Caco-2 (cell line): ENCODE measurements at regions not wholly inside any gene's neighbourhood (a gene's known extent, or its start where the extent isn't known, plus 50 kb on each side); places are given as distances from the start of the nearest gene placed in this dataset.
"Not testable (repeated sequence)": the region's sequence is repeated elsewhere in the genome, so short reads cannot be mapped to it uniquely, and the experiment has no call there.

Experiments
- BruUV-seq: library from RNA; stranded (reverse); fragments of 400-500 nt; replicated peaks from 2 replicates; lab custom pipeline; 2021; lab: Mats Ljungman, UMichigan
- CTCF ChIA-PET: fragments of 300-600 bp; sonication (Branson Sonifier 250); formaldehyde crosslinking; loops from one replicate; lab custom pipeline; 2022; ENCODE audit warnings: antibody characterized with exemption; lab: Charles Lee
- POLR2A ChIA-PET: fragments of 300-600 bp; sonication (Branson Sonifier 250); formaldehyde crosslinking; loops from one replicate; lab custom pipeline; 2022; ENCODE audit warnings: antibody characterized with exemption; lab: Charles Lee
- DNase-seq, 2 experiments: peaks; one replicate each; pipeline versions ENCODE4 v3.0.0 to v3.0.0-alpha.2; 2020 to 2022
- H3K27me3 ChIP-seq: replicated peaks from 2 replicates; pipeline ENCODE4 v1.6.0; 2011; ENCODE audit warnings: low read length; ENCODE audit not compliant: control insufficient read depth, insufficient read depth
- H3K36me3 ChIP-seq: 2 replicates; pipeline ENCODE4 v1.5.1; 2011; ENCODE audit warnings: low read length; ENCODE audit not compliant: control insufficient read depth, insufficient read depth
- H3K4me1 ChIP-seq: fragments of 250-450 bp; sonication (Bioruptor Pico); 2 replicates; pipeline ENCODE4 v1.5.1; 2020; ENCODE audit warnings: mild to moderate bottlenecking
- H3K4me3 ChIP-seq: 2 replicates; pipeline ENCODE4 v1.5.1; 2011; ENCODE audit warnings: low read depth, mild to moderate bottlenecking, control low read depth, low read length
- H3K9me3 ChIP-seq: fragments of 250-450 bp; sonication (Bioruptor Pico); 2 replicates; pipeline ENCODE4 v1.5.1; 2020; ENCODE audit warnings: mild to moderate bottlenecking, moderate library complexity
- H3K27ac Mint-ChIP-seq: one replicate; pipeline ENCODE4 v1.8.0; 2022; ENCODE audit warnings: mixed read lengths; ENCODE audit not compliant: unreplicated experiment
- H3K27me3 Mint-ChIP-seq: one replicate; pipeline ENCODE4 v1.8.0; 2022; ENCODE audit warnings: mixed read lengths; ENCODE audit not compliant: insufficient read depth, unreplicated experiment
- H3K36me3 Mint-ChIP-seq: one replicate; pipeline ENCODE4 v1.8.0; 2022; ENCODE audit warnings: mild to moderate bottlenecking, mixed read lengths; ENCODE audit not compliant: insufficient read depth, unreplicated experiment
- H3K4me1 Mint-ChIP-seq: one replicate; pipeline ENCODE4 v1.8.0; 2022; ENCODE audit warnings: low read depth, mixed read lengths; ENCODE audit not compliant: unreplicated experiment
- H3K4me3 Mint-ChIP-seq: one replicate; pipeline ENCODE4 v1.8.0; 2022; ENCODE audit warnings: mild to moderate bottlenecking, moderate library complexity, mixed read lengths; ENCODE audit not compliant: unreplicated experiment
- H3K9me3 Mint-ChIP-seq: one replicate; pipeline ENCODE4 v1.8.0; 2022; ENCODE audit warnings: mixed read lengths; ENCODE audit not compliant: unreplicated experiment
- intact Hi-C: fragments of 100-400 bp; cut with micrococcal nuclease; formaldehyde crosslinking; loops from one replicate; pipeline ENCODE4 v1.10.0; 2022; ENCODE audit not compliant: unreplicated experiment
- TF ChIP-seq, protein P1 (sequence below), 2 experiments: fragments of 200-600 bp in 1 of 2; IDR thresholded peaks; 1 replicate in 1 of 2; 2 replicates in 1 of 2; pipeline versions ENCODE4 v1.5.1 to v1.8.0; 2011 to 2022; ENCODE audit warnings: antibody characterized with exemption in 1 of 2, control low read depth in 1 of 2, inconsistent platforms in 1 of 2, low read depth in 1 of 2, low read length in 1 of 2, mild to moderate bottlenecking in 1 of 2, moderate library complexity in 1 of 2; ENCODE audit not compliant: insufficient read depth in 1 of 2, severe bottlenecking in 1 of 2, unreplicated experiment in 1 of 2

DNA sequence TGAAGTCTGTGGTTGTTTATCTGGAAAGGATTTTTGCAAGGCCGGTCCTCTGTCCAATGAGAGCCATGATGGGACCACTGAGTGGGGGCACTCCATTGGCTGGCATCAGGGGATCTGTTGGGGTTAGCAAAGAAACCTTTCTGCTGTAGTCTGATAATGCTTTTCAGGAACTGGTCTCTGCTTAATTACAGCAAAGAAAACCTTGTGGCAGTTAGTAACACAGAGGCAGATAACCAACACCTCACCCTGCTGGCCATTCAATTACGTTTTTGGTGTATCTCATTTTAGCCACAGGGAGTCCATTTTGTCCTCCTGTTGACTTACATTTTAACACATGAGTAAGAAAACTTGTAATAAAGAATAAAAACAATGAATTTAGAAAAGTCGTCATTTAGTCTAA is 629.3 kb upstream of the MDGA2 start:
- Histone ChIP-seq H3K9me3 (no peaks in the 10 kb centered on the region), H3K4me3 (no peak overlapping the region), H3K4me1 (no peaks in the 10 kb centered on the region), H3K36me3 (no peaks in the 10 kb centered on the region), H3K27me3 (no peaks in the 10 kb centered on the region)
- Mint-ChIP-seq H3K9me3 (no peaks in the 10 kb centered on the region), H3K27ac (no peak overlapping the region), H3K27me3 (peaks cover 3% of the 10 kb centered on the region), H3K4me3 (no peak overlapping the region), H3K36me3 (no peaks in the 10 kb centered on the region), H3K4me1 (no peaks in the 10 kb centered on the region)
- intact Hi-C loops, result no loop called here
- DNase-seq, result no peak
- BruUV-seq, result no TSS peak
- ChIA-PET CTCF (no interaction called here), POLR2A (no interaction called here)
- TF ChIP-seq, protein P1, sequence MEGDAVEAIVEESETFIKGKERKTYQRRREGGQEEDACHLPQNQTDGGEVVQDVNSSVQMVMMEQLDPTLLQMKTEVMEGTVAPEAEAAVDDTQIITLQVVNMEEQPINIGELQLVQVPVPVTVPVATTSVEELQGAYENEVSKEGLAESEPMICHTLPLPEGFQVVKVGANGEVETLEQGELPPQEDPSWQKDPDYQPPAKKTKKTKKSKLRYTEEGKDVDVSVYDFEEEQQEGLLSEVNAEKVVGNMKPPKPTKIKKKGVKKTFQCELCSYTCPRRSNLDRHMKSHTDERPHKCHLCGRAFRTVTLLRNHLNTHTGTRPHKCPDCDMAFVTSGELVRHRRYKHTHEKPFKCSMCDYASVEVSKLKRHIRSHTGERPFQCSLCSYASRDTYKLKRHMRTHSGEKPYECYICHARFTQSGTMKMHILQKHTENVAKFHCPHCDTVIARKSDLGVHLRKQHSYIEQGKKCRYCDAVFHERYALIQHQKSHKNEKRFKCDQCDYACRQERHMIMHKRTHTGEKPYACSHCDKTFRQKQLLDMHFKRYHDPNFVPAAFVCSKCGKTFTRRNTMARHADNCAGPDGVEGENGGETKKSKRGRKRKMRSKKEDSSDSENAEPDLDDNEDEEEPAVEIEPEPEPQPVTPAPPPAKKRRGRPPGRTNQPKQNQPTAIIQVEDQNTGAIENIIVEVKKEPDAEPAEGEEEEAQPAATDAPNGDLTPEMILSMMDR (IDR thresholded peaks at IDR 0.05; ENCODE audit: insufficient read depth in 1 of 2, low read depth in 1 of 2, low read length in 1 of 2, severe bottlenecking in 1 of 2, unreplicated experiment in 1 of 2), result no peak

DNA sequence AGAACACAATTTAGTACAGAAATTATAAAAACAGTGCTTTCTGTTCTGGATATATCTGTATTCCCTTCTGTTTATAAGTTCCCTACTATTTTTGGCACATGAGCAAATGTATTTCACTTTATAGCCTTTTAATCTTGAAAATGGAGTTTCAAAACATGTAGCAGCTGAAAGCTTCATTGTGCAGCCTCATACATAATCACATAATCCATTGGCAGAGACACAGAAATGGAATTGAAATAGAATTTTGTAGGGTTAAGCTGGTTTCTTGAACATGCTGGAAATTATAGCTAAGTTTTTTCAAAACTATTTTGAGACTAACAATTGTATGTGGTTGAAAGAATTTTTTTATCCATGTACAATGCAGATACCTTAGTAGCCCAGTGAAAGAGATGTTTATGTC is 614.3 kb upstream of the MDGA2 start:
- TF ChIP-seq, protein P1 (IDR thresholded peaks at IDR 0.05; ENCODE audit: insufficient read depth in 1 of 2, low read depth in 1 of 2, low read length in 1 of 2, severe bottlenecking in 1 of 2, unreplicated experiment in 1 of 2), result no peak
- ChIA-PET POLR2A (no interaction called here), CTCF (no interaction called here)
- no peak overlapping the region for H3K4me3 ChIP-seq
- BruUV-seq, result no TSS peak
- H3K27me3 Mint-ChIP-seq, result no peaks in the 10 kb centered on the region
- no peak overlapping the region for H3K4me3 Mint-ChIP-seq
- no peak overlapping the region for H3K27ac Mint-ChIP-seq
- no peaks in the 10 kb centered on the region for H3K27me3 ChIP-seq
- no peaks in the 10 kb centered on the region for H3K36me3 ChIP-seq
- DNase-seq, result no peak
- no peaks in the 10 kb centered on the region for H3K9me3 Mint-ChIP-seq
- intact Hi-C loops, result no loop called here
- H3K4me1 Mint-ChIP-seq, result no peaks in the 10 kb centered on the region
- H3K36me3 Mint-ChIP-seq, result no peaks in the 10 kb centered on the region
- H3K4me1 ChIP-seq, result no peaks in the 10 kb centered on the region
- no peaks in the 10 kb centered on the region for H3K9me3 ChIP-seq

DNA sequence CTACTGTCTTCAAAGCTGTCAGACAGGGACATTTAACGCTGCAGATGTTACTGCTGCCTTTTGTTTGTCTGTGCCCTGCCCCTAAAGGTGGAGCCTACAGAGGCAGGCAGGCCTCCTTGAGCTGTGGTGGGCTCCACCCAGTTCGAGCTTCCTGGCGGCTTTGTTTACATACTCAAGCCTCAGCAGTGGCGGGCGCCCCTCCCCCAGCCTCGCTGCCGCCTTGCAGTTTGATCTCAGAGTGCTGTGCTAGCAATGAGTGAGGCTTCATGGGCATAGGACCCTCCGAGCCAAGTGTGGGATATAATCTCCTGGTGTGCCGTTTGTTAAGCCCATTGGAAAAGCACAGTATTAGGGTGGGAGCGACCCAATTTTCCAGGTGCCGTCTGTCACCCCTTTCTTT is 609.8 kb upstream of the MDGA2 start:
- DNase-seq, result peak in 1 of 2 experiments; percentile 31
- H3K4me3 ChIP-seq, H3K27me3 Mint-ChIP-seq, H3K9me3 Mint-ChIP-seq, H3K36me3 ChIP-seq, POLR2A ChIA-PET, H3K36me3 Mint-ChIP-seq, BruUV-seq, H3K27me3 ChIP-seq, H3K27ac Mint-ChIP-seq, H3K4me3 Mint-ChIP-seq, H3K4me1 ChIP-seq, CTCF ChIA-PET, H3K4me1 Mint-ChIP-seq, H3K9me3 ChIP-seq, intact Hi-C loops: not testable (repeated sequence)

DNA sequence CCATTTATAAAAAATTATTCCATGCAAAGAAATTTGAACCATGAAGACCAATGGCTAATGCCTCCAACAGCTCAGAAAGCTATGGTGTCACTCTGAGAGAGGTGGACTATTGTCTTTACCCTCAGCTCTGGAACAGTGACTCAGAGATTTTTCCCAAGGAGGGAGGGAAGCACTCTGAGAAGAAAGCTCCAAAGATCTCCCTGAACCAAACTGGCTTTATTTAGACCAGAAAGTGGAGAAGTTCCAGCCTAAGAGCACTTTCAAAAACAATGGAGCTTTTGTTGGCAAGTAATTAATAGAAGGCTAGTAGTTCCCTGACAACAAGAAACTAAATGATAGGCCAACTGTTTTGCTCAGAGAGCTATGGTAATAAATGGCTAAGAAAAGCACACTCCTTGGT is 599.9 kb upstream of the MDGA2 start:
- Mint-ChIP-seq H3K9me3 (no peaks in the 10 kb centered on the region), H3K4me3 (no peak overlapping the region), H3K4me1 (no peaks in the 10 kb centered on the region), H3K27me3 (no peaks in the 10 kb centered on the region), H3K36me3 (no peaks in the 10 kb centered on the region), H3K27ac (no peak overlapping the region)
- no peaks in the 10 kb centered on the region for H3K9me3 ChIP-seq
- intact Hi-C loops, result no loop called here
- ChIA-PET POLR2A (no interaction called here), CTCF (no interaction called here)
- DNase-seq, result no peak
- H3K4me1 ChIP-seq, result no peaks in the 10 kb centered on the region
- no TSS peak for BruUV-seq
- TF ChIP-seq, protein P1 (IDR thresholded peaks at IDR 0.05; ENCODE audit: insufficient read depth in 1 of 2, low read depth in 1 of 2, low read length in 1 of 2, severe bottlenecking in 1 of 2, unreplicated experiment in 1 of 2), result no peak
- H3K4me3 ChIP-seq, result no peak overlapping the region
- H3K36me3 ChIP-seq, result no peaks in the 10 kb centered on the region
- H3K27me3 ChIP-seq, result no peaks in the 10 kb centered on the region
